Chondrocyte (in vitro differentiated cells): ENCODE measurements at regions not wholly inside any gene's neighbourhood (a gene's known extent, or its start where the extent isn't known, plus 50 kb on each side); places are given as distances from the start of the nearest gene placed in this dataset.

ENCODE experiments used
- DNase-seq: peaks from one replicate; pipeline ENCODE4 v3.0.0; 2021; ENCODE audit warnings: mixed read lengths, low spot score
- H3K27ac Mint-ChIP-seq: one replicate; pipeline ENCODE4 v1.8.0; 2021; ENCODE audit warnings: mild to moderate bottlenecking, moderate library complexity, mixed read lengths; ENCODE audit not compliant: unreplicated experiment
- H3K27me3 Mint-ChIP-seq: 2 replicates; pipeline ENCODE4 v1.8.0; 2021; ENCODE audit warnings: low read depth, mixed read lengths
- H3K36me3 Mint-ChIP-seq: 2 replicates; pipeline ENCODE4 v1.8.0; 2021; ENCODE audit warnings: low read depth, mixed read lengths
- H3K4me1 Mint-ChIP-seq: 2 replicates; pipeline ENCODE4 v1.8.0; 2021; ENCODE audit warnings: low read depth, mild to moderate bottlenecking, mixed read lengths
- H3K4me3 Mint-ChIP-seq: one replicate; pipeline ENCODE4 v1.8.0; 2021; ENCODE audit warnings: mild to moderate bottlenecking, moderate library complexity, mixed read lengths; ENCODE audit not compliant: unreplicated experiment
- H3K9me3 Mint-ChIP-seq: 2 replicates; pipeline ENCODE4 v1.8.0; 2021; ENCODE audit warnings: low read depth, mixed read lengths
- CTCF ChIP-seq: fragments of 200-600 bp; sonication (generic); IDR thresholded peaks from 2 replicates; pipeline ENCODE4 v1.5.0; 2021; ENCODE audit warnings: antibody characterized with exemption, mild to moderate bottlenecking, moderate library complexity

DNA sequence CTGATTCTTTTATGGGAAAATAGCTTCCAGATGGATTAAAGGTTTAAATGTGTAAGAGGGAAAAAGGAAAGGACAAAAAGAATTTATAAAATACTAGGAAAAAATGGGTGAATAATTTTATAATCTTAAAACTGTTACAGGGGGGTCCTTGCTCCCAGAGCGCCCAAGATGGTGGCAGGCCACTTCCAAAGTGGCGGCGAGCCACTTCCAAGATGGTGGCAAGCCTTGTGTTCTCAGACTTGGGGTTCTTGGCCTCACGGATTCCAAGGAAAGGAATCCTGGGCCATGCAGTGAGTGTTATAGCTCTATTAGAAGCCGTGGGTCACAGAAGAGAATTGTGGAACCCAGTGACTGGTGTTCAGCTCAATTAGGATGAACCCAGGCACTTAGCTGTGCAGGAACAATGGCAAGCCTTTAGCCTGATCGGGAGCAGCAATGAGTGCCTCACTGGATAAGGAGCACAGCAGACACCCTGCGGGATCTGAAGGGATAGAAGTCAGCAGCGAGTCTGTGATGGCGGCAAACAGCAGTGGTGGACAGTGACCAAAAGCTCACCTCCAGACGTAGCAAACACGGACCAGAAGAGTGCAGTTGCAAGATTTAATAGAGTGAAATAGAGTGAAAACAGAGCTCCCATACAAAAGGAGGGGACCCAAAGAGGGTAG is 83.2 kb upstream of the SNCAIP start:
- no peak for TF ChIP-seq CTCF
- Mint-ChIP-seq H3K9me3 (peaks cover 5% of the 10 kb centered on the region), H3K4me3 (no peak overlapping the region), H3K27ac (no peak overlapping the region), H3K27me3 (peaks cover 19% of the 10 kb centered on the region), H3K36me3 (no peaks in the 10 kb centered on the region), H3K4me1 (no peaks in the 10 kb centered on the region)
- DNase-seq: no peak

- Mint-ChIP-seq H3K9me3 (no peaks in the 10 kb centered on the region), H3K27ac (no peak overlapping the region), H3K36me3 (no peaks in the 10 kb centered on the region)
Measured at GRCh38 chr5:122229551-122229950, 82.5 kb upstream of the SNCAIP start.

DNA sequence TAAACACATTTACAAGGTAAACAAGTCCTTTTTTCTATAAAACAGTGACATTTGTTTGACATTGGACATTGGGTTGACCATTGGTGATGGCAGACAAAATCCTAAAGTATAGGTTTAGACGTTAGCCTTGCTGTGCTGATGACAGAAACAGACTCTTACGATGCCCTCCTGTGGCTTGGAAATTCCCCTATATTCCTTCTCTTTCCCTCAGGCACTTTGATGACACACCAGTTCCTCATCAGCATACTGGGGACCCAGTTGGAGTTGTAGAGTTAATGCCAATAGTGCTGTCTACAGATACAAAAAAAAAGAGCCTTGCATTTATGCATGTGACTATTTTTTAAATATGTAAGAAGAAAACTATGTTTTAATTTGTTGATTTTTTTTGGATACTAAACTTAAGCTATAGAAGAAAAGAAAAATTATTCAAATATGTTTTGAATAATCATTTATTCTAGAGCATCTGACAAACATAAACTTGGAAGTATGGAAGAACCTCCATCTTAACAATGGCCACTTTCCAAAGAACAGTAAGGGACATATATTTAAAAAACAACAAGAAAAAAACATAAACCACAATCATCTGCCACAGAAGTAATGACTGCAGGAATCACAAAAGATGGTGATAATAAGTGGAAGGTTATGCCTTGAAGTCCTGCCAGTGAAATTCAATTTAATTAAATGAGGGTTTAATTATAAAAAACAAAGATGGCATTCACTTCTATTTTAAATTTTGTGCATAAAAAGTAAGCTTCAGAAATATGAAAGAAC is 75.6 kb upstream of the SNCAIP start:
- no peak for DNase-seq
- Mint-ChIP-seq H3K27ac (no peak overlapping the region), H3K9me3 (no peaks in the 10 kb centered on the region), H3K4me3 (no peak overlapping the region), H3K36me3 (no peaks in the 10 kb centered on the region), H3K4me1 (no peaks in the 10 kb centered on the region), H3K27me3 (no peaks in the 10 kb centered on the region)
- no peak for TF ChIP-seq CTCF

More at GRCh38 chr5:122229551-122229950, 82.5 kb upstream of the SNCAIP start:
- DNase-seq: no peak
- Mint-ChIP-seq H3K4me3 (no peak overlapping the region), H3K27me3 (peaks cover 19% of the 10 kb centered on the region), H3K4me1 (no peaks in the 10 kb centered on the region)
- no peak for TF ChIP-seq CTCF

DNA sequence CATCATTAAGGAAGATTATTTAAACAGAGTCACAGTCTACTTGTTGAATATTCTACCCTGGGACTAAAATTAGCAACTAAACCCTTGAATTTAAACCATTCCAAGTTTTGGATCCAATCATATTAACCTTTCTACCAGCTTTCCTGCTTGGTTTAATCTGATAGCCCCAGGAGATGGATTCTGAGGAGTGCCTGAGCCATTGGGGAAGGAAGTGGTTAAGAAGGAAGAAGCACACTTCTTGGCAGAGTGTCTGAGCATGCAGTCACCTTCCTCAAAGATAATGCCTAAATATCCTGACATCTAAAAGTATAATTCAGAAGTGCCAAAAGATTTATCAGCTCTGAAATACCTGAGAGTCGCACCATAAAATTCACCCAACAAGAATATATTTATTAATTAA is 74.1 kb upstream of the SNCAIP start:
- Mint-ChIP-seq H3K4me1 (no peaks in the 10 kb centered on the region), H3K27ac (no peak overlapping the region), H3K9me3 (no peaks in the 10 kb centered on the region), H3K4me3 (no peak overlapping the region), H3K36me3 (no peaks in the 10 kb centered on the region), H3K27me3 (no peaks in the 10 kb centered on the region)
- DNase-seq: no peak
- TF ChIP-seq CTCF: no peak

DNA sequence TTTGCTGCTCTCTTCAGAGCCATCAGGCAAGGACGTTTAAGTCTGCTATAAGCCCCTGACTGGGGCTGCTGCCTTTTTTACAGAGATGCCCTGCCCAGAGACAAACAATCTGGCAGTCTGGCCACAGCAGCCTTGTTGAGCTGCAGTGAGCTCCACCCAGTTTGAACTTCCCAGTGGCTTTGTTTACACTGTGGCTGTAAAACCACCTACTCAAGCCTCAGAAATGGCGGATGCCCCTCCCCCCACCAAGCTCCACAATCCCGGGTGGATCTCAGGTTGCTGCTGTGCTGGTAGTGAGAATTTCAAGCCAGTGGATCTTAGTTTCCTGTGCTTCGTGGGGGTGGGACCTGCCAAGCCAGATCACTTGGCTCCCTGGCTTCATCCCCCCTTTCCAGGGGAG is 59.7 kb upstream of the SNCAIP start:
- H3K9me3 Mint-ChIP-seq: peaks cover 47% of the 10 kb centered on the region
- TF ChIP-seq CTCF: no peak
- peaks cover 9% of the 10 kb centered on the region for H3K27me3 Mint-ChIP-seq
- H3K4me1 Mint-ChIP-seq: no peaks in the 10 kb centered on the region
- H3K36me3 Mint-ChIP-seq: peaks cover 11% of the 10 kb centered on the region
- DNase-seq: no peak
- no peak overlapping the region for H3K4me3 Mint-ChIP-seq
- no peak overlapping the region for H3K27ac Mint-ChIP-seq
